ENCODE measurements at regions not wholly inside any gene's neighbourhood (a gene's known extent, or its start where the extent isn't known, plus 50 kb on each side); places are given as distances from the start of the nearest gene placed in this dataset.
"Not testable (repeated sequence)": the region's sequence is repeated elsewhere in the genome, so short reads cannot be mapped to it uniquely, and the experiment has no call there.

GRCh38 chr2:194787071-194787470 is 870.0 kb upstream of the SLC39A10 start:
- not testable (repeated sequence) for TF ChIP-seq CTCF (IDR thresholded peaks at IDR 0.05); ATF3 (CRISPR knock-in tag; conservative IDR thresholded peaks at IDR 0.05); MLX (CRISPR knock-in tag; IDR thresholded peaks at IDR 0.05); ESRRA (CRISPR knock-in tag; IDR thresholded peaks at IDR 0.05; ENCODE audit: borderline replicate concordance); MAX (CRISPR knock-in tag; IDR thresholded peaks at IDR 0.05); TCF7 (CRISPR knock-in tag; IDR thresholded peaks at IDR 0.05; ENCODE audit: low read depth); AR (CRISPR knock-in tag; IDR thresholded peaks at IDR 0.05); NR2C2 (CRISPR knock-in tag; IDR thresholded peaks at IDR 0.05); GTF2I (CRISPR knock-in tag; conservative IDR thresholded peaks at IDR 0.05)

Measured in WTC11 (cell line).